A673 (cell line): ENCODE measurements at regions not wholly inside any gene's neighbourhood (a gene's known extent, or its start where the extent isn't known, plus 50 kb on each side); places are given as distances from the start of the nearest gene placed in this dataset.

Source experiments
- BruUV-seq: library from RNA; stranded (reverse); fragments of 400-500 nt; replicated peaks from 2 replicates; lab custom pipeline; 2021; lab: Mats Ljungman, UMichigan
- CTCF ChIA-PET: fragments of 300-600 bp; sonication (Branson Sonifier 250); formaldehyde crosslinking; loops from one replicate; lab custom pipeline; 2022; ENCODE audit warnings: antibody characterized with exemption; lab: Charles Lee
- POLR2A ChIA-PET: fragments of 300-600 bp; sonication (Branson Sonifier 250); formaldehyde crosslinking; loops from one replicate; lab custom pipeline; 2022; ENCODE audit warnings: antibody characterized with exemption; ENCODE audit not compliant: low non-redundant PET; lab: Charles Lee
- DNase-seq: peaks from one replicate; pipeline ENCODE4 v3.0.0-alpha.2; 2015; ENCODE audit warnings: low spot score
- H3K27ac ChIP-seq: fragments of 200-600 bp; sonication (generic); 2 replicates; pipeline ENCODE4 v1.5.1; 2016; ENCODE audit warnings: mixed run types, low read depth, mild to moderate bottlenecking, mixed read lengths, antibody characterized with exemption, low read length; ENCODE audit not compliant: poor library complexity, severe bottlenecking
- H3K27me3 ChIP-seq: fragments of 200-600 bp; sonication (generic); replicated peaks from 2 replicates; pipeline ENCODE4 v1.6.1; 2017; ENCODE audit warnings: mixed run types, low read depth, mild to moderate bottlenecking, mixed read lengths, antibody characterized with exemption, low read length; ENCODE audit not compliant: insufficient read depth, poor library complexity
- H3K36me3 ChIP-seq: fragments of 200-600 bp; sonication (generic); 2 replicates; pipeline ENCODE4 v1.6.1; 2016; ENCODE audit warnings: mixed run types, mild to moderate bottlenecking, mixed read lengths, antibody characterized with exemption, low read length; ENCODE audit not compliant: insufficient read depth, poor library complexity, severe bottlenecking
- H3K4me1 ChIP-seq: fragments of 200-600 bp; sonication (generic); 2 replicates; pipeline ENCODE4 v1.6.1; 2017; ENCODE audit warnings: mixed run types, mild to moderate bottlenecking, mixed read lengths, antibody characterized with exemption, low read length; ENCODE audit not compliant: insufficient read depth, poor library complexity, severe bottlenecking
- H3K4me3 ChIP-seq: fragments of 200-600 bp; sonication (generic); 2 replicates; pipeline ENCODE4 v1.5.1; 2016; ENCODE audit warnings: low read depth, mixed run types, mild to moderate bottlenecking, mixed read lengths, low read length; ENCODE audit not compliant: poor library complexity, severe bottlenecking
- H3K9me3 ChIP-seq: fragments of 200-600 bp; sonication (generic); 2 replicates; pipeline ENCODE4 v1.6.1; 2016; ENCODE audit warnings: mixed run types, low read depth, mild to moderate bottlenecking, mixed read lengths, antibody characterized with exemption, low read length; ENCODE audit not compliant: poor library complexity, severe bottlenecking
- CTCF ChIP-seq: fragments of 300-800, 200-600 bp; sonication (generic); conservative IDR thresholded peaks from 2 replicates; pipeline ENCODE4 v1.5.1; 2017; ENCODE audit warnings: low read depth, mild to moderate bottlenecking, antibody characterized with exemption, low read length, moderate library complexity, mixed read lengths
- EZH2 ChIP-seq: fragments of 200-600 bp; sonication (generic); IDR thresholded peaks from 2 replicates; pipeline ENCODE4 v1.6.1; 2017; ENCODE audit warnings: borderline replicate concordance, low read depth, mild to moderate bottlenecking, mixed read lengths, antibody characterized with exemption, low read length; ENCODE audit not compliant: poor library complexity, severe bottlenecking
- intact Hi-C: fragments of 100-400 bp; cut with micrococcal nuclease; formaldehyde crosslinking; loops from one replicate; pipeline ENCODE4 v1.10.0; 2022; ENCODE audit not compliant: unreplicated experiment

- no peaks in the 10 kb centered on the region for H3K9me3 ChIP-seq
- CTCF ChIA-PET = no interaction called here
- no TSS peak for BruUV-seq
These were observed 151.1 kb upstream of the CST7 start for GRCh38 chr20:24797745-24798655.

GRCh38 chr20:24798930-24799705 is 150.0 kb upstream of the CST7 start:
- no TSS peak for BruUV-seq
- Histone ChIP-seq H3K27ac (no peak overlapping the region), H3K36me3 (no peaks in the 10 kb centered on the region), H3K9me3 (no peaks in the 10 kb centered on the region), H3K4me1 (no peaks in the 10 kb centered on the region), H3K27me3 (no peaks in the 10 kb centered on the region), H3K4me3 (no peak overlapping the region)
- CTCF ChIA-PET = no interaction called here
- no peak for TF ChIP-seq CTCF
- no peak for TF ChIP-seq EZH2
- intact Hi-C loops = no loop called here
- no peak for DNase-seq
- POLR2A ChIA-PET = no interaction called here

More at GRCh38 chr20:24797745-24798655, 151.1 kb upstream of the CST7 start:
- intact Hi-C loops = no loop called here
- no peak overlapping the region for H3K27ac ChIP-seq
- TF ChIP-seq CTCF (no peak), EZH2 (no peak)
- no peaks in the 10 kb centered on the region for H3K36me3 ChIP-seq
- no peak overlapping the region for H3K4me3 ChIP-seq
- no peaks in the 10 kb centered on the region for H3K27me3 ChIP-seq
- no peaks in the 10 kb centered on the region for H3K4me1 ChIP-seq
- no peak for DNase-seq
- POLR2A ChIA-PET = interaction anchor here (0.7 kb wide), 1 partner anchor 734 kb away, joined by 5 read pairs; no protein-coding TSS in a partner anchor

- ChIA-PET CTCF (no interaction called here), POLR2A (no interaction called here)
- no TSS peak for BruUV-seq
- no peak for DNase-seq
- TF ChIP-seq EZH2 (no peak), CTCF (no peak)
- intact Hi-C loops = no loop called here
- Histone ChIP-seq H3K4me1 (no peaks in the 10 kb centered on the region), H3K36me3 (no peaks in the 10 kb centered on the region), H3K27me3 (no peaks in the 10 kb centered on the region), H3K9me3 (no peaks in the 10 kb centered on the region), H3K27ac (no peak overlapping the region), H3K4me3 (no peak overlapping the region)
These were observed 149.0 kb upstream of the CST7 start for GRCh38 chr20:24799971-24800580.
